Spleen (tissue), 11 donors: ENCODE measurements at regions not wholly inside any gene's neighbourhood (a gene's known extent, or its start where the extent isn't known, plus 50 kb on each side); places are given as distances from the start of the nearest gene placed in this dataset.
"Not testable (repeated sequence)": the region's sequence is repeated elsewhere in the genome, so short reads cannot be mapped to it uniquely, and the experiment has no call there.

ENCODE experiments used
- DNase-seq: peaks from one replicate; pipeline ENCODE4 v3.0.0-alpha.2; 2020
- H3K27ac ChIP-seq, 8 donors: fragments of 200-600 bp; sonication (generic) in 7 of 8; 1 replicate in 4 of 8; 2 replicates in 4 of 8; pipeline versions ENCODE4 v1.5.0 to v1.8.0; 2016 to 2021; ENCODE audit warnings: inconsistent platforms in 4 of 8, mild to moderate bottlenecking in 4 of 8, moderate library complexity in 1 of 8
- H3K27me3 ChIP-seq, 7 donors: fragments of 200-600 bp; sonication (generic) in 6 of 7; replicated peaks in 1 of 7; 1 replicate in 4 of 7; 2 replicates in 3 of 7; pipeline versions ENCODE4 v1.5.0 to v1.8.0; 2016 to 2021; ENCODE audit warnings: inconsistent platforms in 3 of 7, mild to moderate bottlenecking in 1 of 7
- H3K36me3 ChIP-seq, 6 donors: fragments of 200-600 bp; sonication (generic) in 5 of 6; 1 replicate in 4 of 6; 2 replicates in 2 of 6; pipeline versions ENCODE4 v1.5.0 to v1.8.0; 2016 to 2021; ENCODE audit warnings: inconsistent platforms in 2 of 6
- H3K4me1 ChIP-seq, 6 donors: fragments of 200-600 bp; sonication (generic) in 5 of 6; 1 replicate in 3 of 6; 2 replicates in 3 of 6; pipeline versions ENCODE4 v1.5.0 to v1.8.0; 2016 to 2021; ENCODE audit warnings: inconsistent platforms in 3 of 6
- H3K4me3 ChIP-seq, 8 donors: fragments of 200-600 bp; sonication (generic) in 7 of 8; 1 replicate in 4 of 8; 2 replicates in 4 of 8; pipeline versions ENCODE4 v1.5.0 to v1.8.0; 2016 to 2021; ENCODE audit warnings: inconsistent platforms in 4 of 8, mild to moderate bottlenecking in 4 of 8, moderate library complexity in 2 of 8
- H3K9me3 ChIP-seq, 8 donors: fragments of 200-600 bp; sonication (generic) in 7 of 8; 1 replicate in 4 of 8; 2 replicates in 4 of 8; pipeline versions ENCODE4 v1.5.0 to v1.8.0; 2016 to 2021; ENCODE audit warnings: inconsistent platforms in 4 of 8
- CTCF ChIP-seq, 11 experiments: fragments of 200-600 bp in 7 of 11; fragments of 450-650 bp in 4 of 11; sonication (generic) in 4 of 11; IDR thresholded peaks in 8 of 11; conservative IDR thresholded peaks in 3 of 11; 1 replicate in 7 of 11; 2 replicates in 4 of 11; pipeline versions ENCODE4 v1.4.0 to v1.8.0; 2016 to 2021; ENCODE audit warnings: antibody characterized with exemption in 11 of 11, inconsistent platforms in 4 of 11, mild to moderate bottlenecking in 1 of 11
- POLR2A ChIP-seq, 3 donors: fragments of 450-650 bp; IDR thresholded peaks; one replicate each; pipeline ENCODE4 v1.5.1; 2017; ENCODE audit warnings: antibody characterized with exemption in 3 of 3, mild to moderate bottlenecking in 1 of 3
- POLR2AphosphoS5 ChIP-seq, 3 donors: sonication (generic); formaldehyde crosslinking; IDR thresholded peaks; one replicate each; pipeline ENCODE4 v1.5.1; 2017; ENCODE audit warnings: antibody characterized with exemption in 3 of 3
- WGBS, 5 donors: extraction: QIAGEN DNeasy Blood & Tissue Kit in 3 of 5; methylation state at CpG; one replicate each; pipeline versions ENCODE4 v1.1.5 to v1.1.7; 2013 to 2018; 5-methylcytosine and 5-hydroxymethylcytosine counted together
- intact Hi-C: fragments of 100-400 bp; cut with DNase I; formaldehyde crosslinking; loops from one replicate; pipeline ENCODE4 v1.15.0; 2023; ENCODE audit warnings: low total_unique reads
- donor health status: healthy with polysubstance abuse.
- donor health status: DM: no; HTN: no; CAD: no; lungs with moderate emphysema.
- donor health status: DM: no; HTN: no; CAD: no.
- donor health status: Bipolar disorder and iron deficiency.
- donor health status: healthy.
- donor health status: DM: no; HTN: no; CAD: no.
- donor health status: DM: yes; HTN: yes; CAD: no.

- WGBS, 5 donors = 47 to 67% (median 59%) methylated on average over 3 of the region's 3 CpGs
- no peak for DNase-seq
- Histone ChIP-seq H3K4me1 (no peaks in the 10 kb centered on the region), H3K36me3 (no peaks in the 10 kb centered on the region), H3K27ac (no peak overlapping the region), H3K4me3 (no peak overlapping the region), H3K9me3 (no peaks in the 10 kb centered on the region), H3K27me3 (no peaks in the 10 kb centered on the region)
- TF ChIP-seq CTCF (IDR thresholded peaks at IDR 0.05 in 8 of 11, conservative IDR thresholded peaks at IDR 0.05 in 3 of 11) (no peak), POLR2A (IDR thresholded peaks at IDR 0.05) (no peak), POLR2AphosphoS5 (IDR thresholded peaks at IDR 0.05) (no peak)
- intact Hi-C loops = no loop called here
These were observed 92.8 kb upstream of the ARHGAP42 start for GRCh38 chr11:100594320-100594719.

GRCh38 chr11:100600941-100601340, 86.1 kb upstream of the ARHGAP42 start:
- WGBS, 5 donors = 74 to 87% (median 76%) methylated on average over 1 of the region's 1 CpG
- no peak overlapping the region for H3K4me3 ChIP-seq

GRCh38 chr11:100602716-100603115, 84.4 kb upstream of the ARHGAP42 start:
- H3K27me3 ChIP-seq = no peaks in the 10 kb centered on the region
- H3K4me1 ChIP-seq = no peaks in the 10 kb centered on the region
- peaks cover 0 to 9% (median 0%) of the 10 kb centered on the region in 8 donors for H3K9me3 ChIP-seq
- TF ChIP-seq CTCF (IDR thresholded peaks at IDR 0.05 in 8 of 11, conservative IDR thresholded peaks at IDR 0.05 in 3 of 11) (no peak), POLR2AphosphoS5 (IDR thresholded peaks at IDR 0.05) (no peak), POLR2A (IDR thresholded peaks at IDR 0.05) (no peak)
- no peaks in the 10 kb centered on the region for H3K36me3 ChIP-seq
- no peak overlapping the region for H3K27ac ChIP-seq
- intact Hi-C loops = no loop called here
- no peak for DNase-seq
- H3K4me3 ChIP-seq = no peak overlapping the region

More at GRCh38 chr11:100600941-100601340, 86.1 kb upstream of the ARHGAP42 start:
- peaks cover 0 to 9% (median 0%) of the 10 kb centered on the region in 8 donors for H3K9me3 ChIP-seq
- no peak for TF ChIP-seq POLR2AphosphoS5 (IDR thresholded peaks at IDR 0.05)
- no peak for TF ChIP-seq POLR2A (IDR thresholded peaks at IDR 0.05)
- TF ChIP-seq CTCF (IDR thresholded peaks at IDR 0.05 in 8 of 11, conservative IDR thresholded peaks at IDR 0.05 in 3 of 11) = no peak
- intact Hi-C loops = no loop called here
- H3K4me1 ChIP-seq = no peaks in the 10 kb centered on the region
- H3K36me3 ChIP-seq = no peaks in the 10 kb centered on the region
- no peak overlapping the region for H3K27ac ChIP-seq
- DNase-seq = no peak
- H3K27me3 ChIP-seq = no peaks in the 10 kb centered on the region

- H3K27me3 ChIP-seq, H3K4me1 ChIP-seq, H3K4me3 ChIP-seq, H3K9me3 ChIP-seq, intact Hi-C loops, DNase-seq, H3K27ac ChIP-seq, H3K36me3 ChIP-seq: not testable (repeated sequence)
These were observed 79.3 kb upstream of the ARHGAP42 start for GRCh38 chr11:100607761-100608160.

GRCh38 chr11:100612766-100613165, 74.3 kb upstream of the ARHGAP42 start:
- H3K27me3 ChIP-seq = no peaks in the 10 kb centered on the region
- intact Hi-C loops = no loop called here
- H3K4me3 ChIP-seq = no peak overlapping the region
- DNase-seq = no peak
- H3K4me1 ChIP-seq = peaks cover 0 to 12% (median 0%) of the 10 kb centered on the region in 6 donors
- H3K27ac ChIP-seq = no peak overlapping the region
- H3K9me3 ChIP-seq = peaks cover 0 to 12% (median 8%) of the 10 kb centered on the region in 8 donors
- 13 to 20% (median 18%) methylated on average over 2 of the region's 2 CpGs for WGBS, 5 donors
- TF ChIP-seq POLR2AphosphoS5 (IDR thresholded peaks at IDR 0.05) (no peak), CTCF (IDR thresholded peaks at IDR 0.05 in 8 of 11, conservative IDR thresholded peaks at IDR 0.05 in 3 of 11) (no peak), POLR2A (IDR thresholded peaks at IDR 0.05) (no peak)
- H3K36me3 ChIP-seq = no peaks in the 10 kb centered on the region
